GM10266 (cell line): ENCODE measurements at regions not wholly inside any gene's neighbourhood (a gene's known extent, or its start where the extent isn't known, plus 50 kb on each side); places are given as distances from the start of the nearest gene placed in this dataset.

Source experiments
- DNase-seq: peaks from one replicate; pipeline ENCODE4 v3.0.0; 2012; ENCODE audit errors: extremely low spot score
- TF ChIP-seq, protein P1 (sequence below): IDR thresholded peaks from 2 replicates; pipeline ENCODE4 v1.5.1; 2012; ENCODE audit warnings: mild to moderate bottlenecking, low read depth; ENCODE audit not compliant: control insufficient read depth, insufficient read depth; ENCODE audit errors: missing control alignments

- DNase-seq, result no peak
- TF ChIP-seq, protein P1, sequence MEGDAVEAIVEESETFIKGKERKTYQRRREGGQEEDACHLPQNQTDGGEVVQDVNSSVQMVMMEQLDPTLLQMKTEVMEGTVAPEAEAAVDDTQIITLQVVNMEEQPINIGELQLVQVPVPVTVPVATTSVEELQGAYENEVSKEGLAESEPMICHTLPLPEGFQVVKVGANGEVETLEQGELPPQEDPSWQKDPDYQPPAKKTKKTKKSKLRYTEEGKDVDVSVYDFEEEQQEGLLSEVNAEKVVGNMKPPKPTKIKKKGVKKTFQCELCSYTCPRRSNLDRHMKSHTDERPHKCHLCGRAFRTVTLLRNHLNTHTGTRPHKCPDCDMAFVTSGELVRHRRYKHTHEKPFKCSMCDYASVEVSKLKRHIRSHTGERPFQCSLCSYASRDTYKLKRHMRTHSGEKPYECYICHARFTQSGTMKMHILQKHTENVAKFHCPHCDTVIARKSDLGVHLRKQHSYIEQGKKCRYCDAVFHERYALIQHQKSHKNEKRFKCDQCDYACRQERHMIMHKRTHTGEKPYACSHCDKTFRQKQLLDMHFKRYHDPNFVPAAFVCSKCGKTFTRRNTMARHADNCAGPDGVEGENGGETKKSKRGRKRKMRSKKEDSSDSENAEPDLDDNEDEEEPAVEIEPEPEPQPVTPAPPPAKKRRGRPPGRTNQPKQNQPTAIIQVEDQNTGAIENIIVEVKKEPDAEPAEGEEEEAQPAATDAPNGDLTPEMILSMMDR, result no peak
Measured at GRCh38 chr5:33277061-33277650, 163.6 kb upstream of the TARS1 start.

- DNase-seq, result no peak
- TF ChIP-seq, protein P1, result no peak
Measured at GRCh38 chr5:33281431-33281843, 159.3 kb upstream of the TARS1 start.

GRCh38 chr5:33282157-33282556, 158.6 kb upstream of the TARS1 start:
- DNase-seq, result no peak
- TF ChIP-seq, protein P1, result no peak

DNA sequence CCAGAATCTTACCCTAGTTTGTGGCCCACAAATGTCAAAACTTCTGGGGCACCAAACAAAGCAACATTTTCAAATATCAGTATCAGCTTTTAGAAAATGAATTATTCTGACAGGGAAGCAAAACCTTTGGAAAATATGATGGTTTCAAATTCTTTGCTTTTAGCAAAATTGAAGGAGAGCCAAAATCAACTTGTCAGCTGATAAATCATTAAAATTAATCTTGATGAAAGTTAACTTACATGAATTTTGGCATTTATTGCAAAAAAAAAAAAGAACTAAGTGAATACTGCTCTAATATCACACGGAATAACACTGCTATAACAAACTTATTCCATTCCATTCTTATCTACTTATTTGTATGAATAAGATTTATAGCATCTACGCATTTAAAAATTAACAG, 158.1 kb upstream of the TARS1 start:
- TF ChIP-seq, protein P1, result no peak
- DNase-seq, result no peak

DNA sequence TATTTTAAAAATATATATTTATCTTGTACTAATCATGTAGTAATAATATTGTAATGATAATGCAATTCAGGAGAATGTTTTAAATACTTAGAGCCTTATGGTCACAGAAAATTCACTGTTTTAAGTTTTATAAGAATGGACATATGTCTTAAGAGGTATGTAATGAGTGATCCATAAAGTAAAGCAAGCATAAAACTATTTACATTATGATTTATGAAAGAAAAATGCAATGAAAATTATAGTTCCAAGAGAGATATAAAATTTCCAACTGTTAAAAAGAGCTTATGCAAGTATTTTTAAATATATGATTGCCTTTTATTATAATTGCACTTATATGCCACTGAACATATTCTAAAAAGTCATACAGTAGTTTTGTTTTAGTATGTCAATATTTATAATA, 157.5 kb upstream of the TARS1 start:
- TF ChIP-seq, protein P1, result no peak
- DNase-seq, result no peak

GRCh38 chr5:33284681-33285080, 156.1 kb upstream of the TARS1 start:
- no peak for DNase-seq
- TF ChIP-seq, protein P1, result no peak

DNA sequence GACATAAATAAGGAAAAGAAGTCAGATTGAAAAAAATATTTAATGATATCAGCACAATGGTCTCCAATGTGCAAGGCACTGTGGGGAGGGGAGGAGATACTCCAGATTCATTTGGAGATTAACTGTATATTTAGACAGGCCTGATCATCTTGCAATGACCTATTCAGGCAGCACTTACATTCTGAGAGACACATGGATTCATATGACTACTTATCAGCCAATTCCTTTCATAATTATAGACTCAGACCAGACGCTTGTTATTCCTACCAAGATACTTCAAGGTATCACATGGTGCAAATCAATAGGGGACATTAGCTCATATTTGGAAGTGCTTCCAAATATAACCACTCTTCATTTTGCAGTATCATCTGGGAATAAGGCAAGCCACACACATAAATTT, 153.5 kb upstream of the TARS1 start:
- TF ChIP-seq, protein P1, result no peak
- no peak for DNase-seq
